ENCODE measurements at regions not wholly inside any gene's neighbourhood (a gene's known extent, or its start where the extent isn't known, plus 50 kb on each side); places are given as distances from the start of the nearest gene placed in this dataset.

DNA sequence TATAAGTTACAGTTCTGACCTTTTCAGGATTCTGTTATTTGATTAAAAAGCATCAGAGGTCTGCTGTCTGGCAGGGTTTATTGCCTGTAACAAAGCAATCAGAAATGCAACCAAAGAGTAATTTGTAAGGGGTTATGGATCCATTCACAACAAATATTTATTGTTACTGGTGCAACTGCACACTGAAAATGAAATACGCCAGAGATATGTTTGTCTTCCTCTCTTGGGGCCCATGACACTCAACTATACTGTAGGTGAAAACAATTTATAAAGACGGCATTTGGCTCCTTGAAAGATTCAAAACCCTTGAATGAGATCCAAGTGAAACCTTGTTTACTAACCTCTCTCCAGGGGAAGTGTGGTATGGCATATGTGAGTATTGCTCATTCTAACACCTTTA, 452.2 kb downstream of the MBD2 start:
- H4K8ac ChIP-seq (replicated peaks; ENCODE audit: insufficient read length, low read depth, low read length): no peak overlapping the region
- H3K27ac Mint-ChIP-seq: no peak overlapping the region
- H3K4me1 ChIP-seq (ENCODE audit: insufficient read depth, low read length): no peaks in the 10 kb centered on the region
- H3K23ac ChIP-seq (ENCODE audit: insufficient read length, low read depth, low read length): no peak overlapping the region
- H3K79me2 ChIP-seq (ENCODE audit: insufficient read depth, low read length): no peaks in the 10 kb centered on the region
- no CpG with 5 or more reads among the region's 2 CpGs for WGBS (ENCODE audit: extremely low coverage, insufficient read length, low lambda C conversion rate)
- H4K91ac ChIP-seq (ENCODE audit: insufficient read length, low read depth, low read length): no peak overlapping the region
- no peak for DNase-seq
- no peak overlapping the region for H2BK5ac ChIP-seq (ENCODE audit: insufficient read length, low read length)
- no peak overlapping the region for H2AFZ ChIP-seq (ENCODE audit: low read length)
- no peaks in the 10 kb centered on the region for H3K23me2 ChIP-seq (ENCODE audit: insufficient read length, low read depth, low read length, poor library complexity, severe bottlenecking)
- no peak overlapping the region for H2BK120ac ChIP-seq (ENCODE audit: low read depth, low read length, poor library complexity, severe bottlenecking)
- H4K5ac ChIP-seq (ENCODE audit: insufficient read length, low read depth, low read length): no peak overlapping the region
- H3K4me3 Mint-ChIP-seq: no peak overlapping the region
- no peaks in the 10 kb centered on the region for H3K4me1 Mint-ChIP-seq
- no peak overlapping the region for H3K27ac ChIP-seq (ENCODE audit: insufficient read length, low read depth, low read length)
- H3T11ph ChIP-seq (ENCODE audit: low read length): no peak overlapping the region
- H2BK15ac ChIP-seq (ENCODE audit: low read depth, low read length): no peak overlapping the region
- H3K36me3 Mint-ChIP-seq (ENCODE audit: insufficient read depth in 1 of 3, low read depth in 3 of 3): peaks cover 0 to 11% (median 0%) of the 10 kb centered on the region in 3 experiments; a peak in 3 of 7 replicates
- peaks cover 10 to 13% of the 10 kb centered on the region in 2 experiments for H3K9me3 Mint-ChIP-seq
- H3K18ac ChIP-seq (ENCODE audit: insufficient read length, low read depth, low read length): no peak overlapping the region
- no peaks in the 10 kb centered on the region for H3K9me3 ChIP-seq (ENCODE audit: control insufficient read depth, low read depth, low read length)
- no peak overlapping the region for H3K4me2 ChIP-seq (ENCODE audit: insufficient read depth, insufficient read length, low read length)
- no peak overlapping the region for H3K4ac ChIP-seq (ENCODE audit: low read depth, low read length)
- H3K27me3 ChIP-seq (ENCODE audit: insufficient read depth, low read length): no peaks in the 10 kb centered on the region
- no peaks in the 10 kb centered on the region for H3K79me1 ChIP-seq (ENCODE audit: insufficient read depth, low read depth, low read length, poor library complexity, severe bottlenecking)
- H3K27me3 Mint-ChIP-seq (ENCODE audit: low read depth): no peaks in the 10 kb centered on the region
- H2BK12ac ChIP-seq (ENCODE audit: insufficient read length, low read depth, low read length): no peak overlapping the region
- no peak overlapping the region for H3K56ac ChIP-seq (ENCODE audit: insufficient read length, low read depth, low read length)
- TF ChIP-seq, protein P1, sequence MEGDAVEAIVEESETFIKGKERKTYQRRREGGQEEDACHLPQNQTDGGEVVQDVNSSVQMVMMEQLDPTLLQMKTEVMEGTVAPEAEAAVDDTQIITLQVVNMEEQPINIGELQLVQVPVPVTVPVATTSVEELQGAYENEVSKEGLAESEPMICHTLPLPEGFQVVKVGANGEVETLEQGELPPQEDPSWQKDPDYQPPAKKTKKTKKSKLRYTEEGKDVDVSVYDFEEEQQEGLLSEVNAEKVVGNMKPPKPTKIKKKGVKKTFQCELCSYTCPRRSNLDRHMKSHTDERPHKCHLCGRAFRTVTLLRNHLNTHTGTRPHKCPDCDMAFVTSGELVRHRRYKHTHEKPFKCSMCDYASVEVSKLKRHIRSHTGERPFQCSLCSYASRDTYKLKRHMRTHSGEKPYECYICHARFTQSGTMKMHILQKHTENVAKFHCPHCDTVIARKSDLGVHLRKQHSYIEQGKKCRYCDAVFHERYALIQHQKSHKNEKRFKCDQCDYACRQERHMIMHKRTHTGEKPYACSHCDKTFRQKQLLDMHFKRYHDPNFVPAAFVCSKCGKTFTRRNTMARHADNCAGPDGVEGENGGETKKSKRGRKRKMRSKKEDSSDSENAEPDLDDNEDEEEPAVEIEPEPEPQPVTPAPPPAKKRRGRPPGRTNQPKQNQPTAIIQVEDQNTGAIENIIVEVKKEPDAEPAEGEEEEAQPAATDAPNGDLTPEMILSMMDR (conservative IDR thresholded peaks at IDR 0.05): no peak
- no peak overlapping the region for H3K9ac ChIP-seq (ENCODE audit: extremely low read depth, insufficient read length, low read length)
- H2AK5ac ChIP-seq (ENCODE audit: insufficient read length, low read length): no peak overlapping the region
- H3K14ac ChIP-seq (ENCODE audit: insufficient read depth, low read length): no peak overlapping the region
- no peak overlapping the region for H2BK20ac ChIP-seq (ENCODE audit: low read depth, low read length, poor library complexity, severe bottlenecking)
- H4K20me1 ChIP-seq (ENCODE audit: control insufficient read depth, insufficient read depth, insufficient read length): no peaks in the 10 kb centered on the region

Data from H9 (cell line).